Prostate gland (tissue), 2 donors: ENCODE measurements at regions not wholly inside any gene's neighbourhood (a gene's known extent, or its start where the extent isn't known, plus 50 kb on each side); places are given as distances from the start of the nearest gene placed in this dataset.

Experiments
- CTCF ChIP-seq, 4 experiments: fragments of 200-600 bp in 2 of 4; fragments of 450-650 bp in 2 of 4; sonication (generic) in 2 of 4; IDR thresholded peaks; 1 replicate in 3 of 4; 2 replicates in 1 of 4; pipeline ENCODE4 v1.5.1; 2016 to 2019; ENCODE audit warnings: antibody characterized with exemption in 4 of 4, mild to moderate bottlenecking in 2 of 4, moderate library complexity in 2 of 4
- POLR2A ChIP-seq: fragments of 450-650 bp; IDR thresholded peaks from one replicate; pipeline ENCODE4 v1.6.1; 2016; ENCODE audit warnings: antibody characterized with exemption, mild to moderate bottlenecking
- POLR2AphosphoS5 ChIP-seq: sonication (generic); formaldehyde crosslinking; IDR thresholded peaks from one replicate; pipeline ENCODE4 v1.6.1; 2017; ENCODE audit warnings: antibody characterized with exemption

DNA sequence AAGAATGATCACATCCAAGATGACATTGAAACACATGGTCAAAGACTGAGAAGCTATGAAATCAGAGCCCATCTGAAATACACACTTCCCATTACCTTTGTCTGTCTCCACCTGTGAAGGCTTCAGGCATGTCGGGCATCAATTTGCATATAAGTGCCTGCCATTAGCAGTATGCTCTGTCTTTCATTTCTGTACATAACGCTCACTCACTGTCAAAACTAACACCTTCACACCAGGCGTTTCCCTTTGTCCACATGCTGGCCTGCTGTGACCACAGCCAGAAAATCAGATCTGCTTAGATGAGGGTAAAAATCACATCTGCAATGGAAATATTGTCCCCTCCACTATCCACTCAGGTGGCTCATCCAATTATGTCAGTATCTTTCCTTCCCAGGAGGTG is 524.8 kb downstream of the TOX3 start:
- TF ChIP-seq POLR2A (no peak), CTCF (IDR thresholded peaks at IDR 0.05) (no peak), POLR2AphosphoS5 (no peak)
